ENCODE measurements at regions not wholly inside any gene's neighbourhood (a gene's known extent, or its start where the extent isn't known, plus 50 kb on each side); places are given as distances from the start of the nearest gene placed in this dataset.

GRCh38 chr4:180950377-180950776, 1292.8 kb upstream of the TENM3 start:
- Histone ChIP-seq H3K9me3 (ENCODE audit: control insufficient read depth in 2 of 3, insufficient read depth in 1 of 3, low read length in 3 of 3) (no peaks in the 10 kb centered on the region), H3K27me3 (ENCODE audit: control insufficient read depth, insufficient read depth, low read length) (no peaks in the 10 kb centered on the region), H3K36me3 (ENCODE audit: control insufficient read depth in 2 of 3, insufficient read depth in 3 of 3, low read length in 3 of 3) (no peaks in the 10 kb centered on the region), H3K4me1 (ENCODE audit: control insufficient read depth in 2 of 3, insufficient read depth in 2 of 3, low read depth in 1 of 3, low read length in 3 of 3) (no peaks in the 10 kb centered on the region), H3K9ac (ENCODE audit: low read length in 3 of 3) (no peak overlapping the region), H3K27ac (ENCODE audit: low read depth in 2 of 2, low read length in 2 of 2) (no peak overlapping the region), H3K4me3 (ENCODE audit: low read length in 3 of 3) (no peak overlapping the region)
- intact Hi-C loops (cut with DNase I) = no loop called here
- FAIRE-seq (no peak), DNase-seq (no peak)
- TF ChIP-seq, protein P1, sequence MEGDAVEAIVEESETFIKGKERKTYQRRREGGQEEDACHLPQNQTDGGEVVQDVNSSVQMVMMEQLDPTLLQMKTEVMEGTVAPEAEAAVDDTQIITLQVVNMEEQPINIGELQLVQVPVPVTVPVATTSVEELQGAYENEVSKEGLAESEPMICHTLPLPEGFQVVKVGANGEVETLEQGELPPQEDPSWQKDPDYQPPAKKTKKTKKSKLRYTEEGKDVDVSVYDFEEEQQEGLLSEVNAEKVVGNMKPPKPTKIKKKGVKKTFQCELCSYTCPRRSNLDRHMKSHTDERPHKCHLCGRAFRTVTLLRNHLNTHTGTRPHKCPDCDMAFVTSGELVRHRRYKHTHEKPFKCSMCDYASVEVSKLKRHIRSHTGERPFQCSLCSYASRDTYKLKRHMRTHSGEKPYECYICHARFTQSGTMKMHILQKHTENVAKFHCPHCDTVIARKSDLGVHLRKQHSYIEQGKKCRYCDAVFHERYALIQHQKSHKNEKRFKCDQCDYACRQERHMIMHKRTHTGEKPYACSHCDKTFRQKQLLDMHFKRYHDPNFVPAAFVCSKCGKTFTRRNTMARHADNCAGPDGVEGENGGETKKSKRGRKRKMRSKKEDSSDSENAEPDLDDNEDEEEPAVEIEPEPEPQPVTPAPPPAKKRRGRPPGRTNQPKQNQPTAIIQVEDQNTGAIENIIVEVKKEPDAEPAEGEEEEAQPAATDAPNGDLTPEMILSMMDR (IDR thresholded peaks at IDR 0.05; ENCODE audit: borderline replicate concordance, extremely low read depth, insufficient read depth) = no peak

DNA sequence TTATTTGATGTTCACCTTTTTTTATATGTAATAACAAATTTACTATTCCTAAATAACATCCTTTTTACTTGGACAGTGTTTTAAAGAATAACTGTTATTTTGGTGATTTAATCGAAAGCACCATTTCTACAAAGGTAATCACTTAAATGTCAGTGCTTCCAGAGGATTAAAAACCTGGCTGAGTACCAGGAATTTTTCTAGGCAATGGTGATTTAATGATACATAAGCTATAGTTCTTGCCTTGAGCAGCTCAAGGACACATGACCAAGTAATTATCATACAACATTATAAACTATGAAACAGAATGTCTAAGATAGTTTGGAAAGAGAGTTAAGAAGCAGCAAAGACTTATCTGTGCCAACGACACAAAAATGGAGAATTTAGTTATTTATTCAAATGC, 1291.9 kb upstream of the TENM3 start:
- no peak for FAIRE-seq
- H3K4me3 ChIP-seq (ENCODE audit: low read length in 3 of 3) = no peak overlapping the region
- no peak overlapping the region for H3K9ac ChIP-seq (ENCODE audit: low read length in 3 of 3)
- no peak overlapping the region for H3K27ac ChIP-seq (ENCODE audit: low read depth in 2 of 2, low read length in 2 of 2)
- H3K27me3 ChIP-seq (ENCODE audit: control insufficient read depth, insufficient read depth, low read length) = no peaks in the 10 kb centered on the region
- no peaks in the 10 kb centered on the region for H3K4me1 ChIP-seq (ENCODE audit: control insufficient read depth in 2 of 3, insufficient read depth in 2 of 3, low read depth in 1 of 3, low read length in 3 of 3)
- TF ChIP-seq, protein P1 (IDR thresholded peaks at IDR 0.05; ENCODE audit: borderline replicate concordance, extremely low read depth, insufficient read depth) = no peak
- DNase-seq = no peak
- intact Hi-C loops (cut with DNase I) = no loop called here
- H3K36me3 ChIP-seq (ENCODE audit: control insufficient read depth in 2 of 3, insufficient read depth in 3 of 3, low read length in 3 of 3) = no peaks in the 10 kb centered on the region
- no peaks in the 10 kb centered on the region for H3K9me3 ChIP-seq (ENCODE audit: control insufficient read depth in 2 of 3, insufficient read depth in 1 of 3, low read length in 3 of 3)

- H3K4me1 ChIP-seq (ENCODE audit: control insufficient read depth in 2 of 3, insufficient read depth in 2 of 3, low read depth in 1 of 3, low read length in 3 of 3) = no peaks in the 10 kb centered on the region
- H3K36me3 ChIP-seq (ENCODE audit: control insufficient read depth in 2 of 3, insufficient read depth in 3 of 3, low read length in 3 of 3) = no peaks in the 10 kb centered on the region
- intact Hi-C loops (cut with DNase I) = no loop called here
- TF ChIP-seq, protein P1 (IDR thresholded peaks at IDR 0.05; ENCODE audit: borderline replicate concordance, extremely low read depth, insufficient read depth) = no peak
- H3K27ac ChIP-seq (ENCODE audit: low read depth in 2 of 2, low read length in 2 of 2) = no peak overlapping the region
- FAIRE-seq (no peak), DNase-seq (no peak)
- H3K9ac ChIP-seq (ENCODE audit: low read length in 3 of 3) = no peak overlapping the region
- H3K27me3 ChIP-seq (ENCODE audit: control insufficient read depth, insufficient read depth, low read length) = no peaks in the 10 kb centered on the region
- H3K9me3 ChIP-seq (ENCODE audit: control insufficient read depth in 2 of 3, insufficient read depth in 1 of 3, low read length in 3 of 3) = no peaks in the 10 kb centered on the region
- no peak overlapping the region for H3K4me3 ChIP-seq (ENCODE audit: low read length in 3 of 3)
These were observed 1289.6 kb upstream of the TENM3 start for GRCh38 chr4:180953572-180953971.

DNA sequence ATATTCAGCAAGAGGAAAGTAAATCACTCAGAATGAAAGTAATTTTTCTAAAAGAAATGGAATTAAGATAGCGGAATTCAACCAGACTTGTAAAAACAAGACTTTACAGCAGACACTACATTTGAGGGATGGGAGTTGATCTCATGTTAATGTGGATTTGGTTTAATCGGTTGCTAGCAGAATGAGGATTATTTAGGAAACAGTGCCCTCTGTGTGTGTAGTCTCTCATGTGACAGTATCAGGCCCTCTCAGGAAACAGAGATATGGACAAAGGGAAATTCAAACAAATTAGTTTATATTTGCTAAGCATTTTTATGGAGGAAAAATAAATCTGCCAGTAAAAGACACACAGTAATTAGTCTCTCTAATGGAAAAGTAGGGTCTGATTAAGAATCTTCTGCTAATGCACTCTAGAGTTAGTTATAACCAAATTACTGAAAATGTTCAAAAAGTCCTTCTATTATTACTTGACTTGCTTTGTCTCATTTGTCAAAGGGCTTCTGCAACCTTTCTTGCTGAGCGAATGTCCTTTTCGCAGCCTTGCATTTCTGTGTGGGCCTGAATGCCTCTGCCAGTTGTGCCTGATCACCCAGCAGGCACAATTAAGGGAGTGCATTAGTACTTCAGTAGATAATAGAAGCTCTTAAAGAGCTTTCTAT, 1282.3 kb upstream of the TENM3 start:
- H3K27me3 ChIP-seq (ENCODE audit: control insufficient read depth, insufficient read depth, low read length) = no peaks in the 10 kb centered on the region
- H3K4me3 ChIP-seq (ENCODE audit: low read length in 3 of 3) = no peak overlapping the region
- no peak overlapping the region for H3K9ac ChIP-seq (ENCODE audit: low read length in 3 of 3)
- no peaks in the 10 kb centered on the region for H3K36me3 ChIP-seq (ENCODE audit: control insufficient read depth in 2 of 3, insufficient read depth in 3 of 3, low read length in 3 of 3)
- intact Hi-C loops (cut with DNase I) = no loop called here
- no peaks in the 10 kb centered on the region for H3K9me3 ChIP-seq (ENCODE audit: control insufficient read depth in 2 of 3, insufficient read depth in 1 of 3, low read length in 3 of 3)
- TF ChIP-seq, protein P1 (IDR thresholded peaks at IDR 0.05; ENCODE audit: borderline replicate concordance, extremely low read depth, insufficient read depth) = no peak
- H3K27ac ChIP-seq (ENCODE audit: low read depth in 2 of 2, low read length in 2 of 2) = no peak overlapping the region
- H3K4me1 ChIP-seq (ENCODE audit: control insufficient read depth in 2 of 3, insufficient read depth in 2 of 3, low read depth in 1 of 3, low read length in 3 of 3) = no peaks in the 10 kb centered on the region
- DNase-seq (peak in 2 of 5 donors; percentile 39 to 56), FAIRE-seq (no peak)

Measured in kidney (tissue), 13 donors.